GM18870 (cell line): ENCODE measurements at regions not wholly inside any gene's neighbourhood (a gene's known extent, or its start where the extent isn't known, plus 50 kb on each side); places are given as distances from the start of the nearest gene placed in this dataset.

Experiments used
- ATAC-seq: cut with Tn5 transposase; IDR thresholded peaks from one replicate; pipeline ENCODE4 v1.9.1; 2021; ENCODE audit warnings: moderate library complexity; ENCODE audit not compliant: unreplicated experiment

- no peak for ATAC-seq
Observed at GRCh38 chr6:135791441-135791840, 60.1 kb upstream of the PDE7B start.

- no peak for ATAC-seq
Observed at GRCh38 chr6:135796643-135797305, 54.7 kb upstream of the PDE7B start.

- ATAC-seq: no peak
Observed at GRCh38 chr6:135797361-135797760, 54.1 kb upstream of the PDE7B start.

- no peak for ATAC-seq
Observed at GRCh38 chr6:135798751-135799515, 52.6 kb upstream of the PDE7B start.
